GM12875 (cell line): ENCODE measurements at regions not wholly inside any gene's neighbourhood (a gene's known extent, or its start where the extent isn't known, plus 50 kb on each side); places are given as distances from the start of the nearest gene placed in this dataset.

ENCODE experiments used
- H3K4me3 ChIP-seq: one replicate; pipeline ENCODE4 v1.5.1; 2011; ENCODE audit warnings: low read depth, low read length, control low read depth
- CTCF ChIP-seq: IDR thresholded peaks from 2 replicates; pipeline ENCODE4 v1.5.1; 2011; ENCODE audit warnings: low read depth, mild to moderate bottlenecking, control low read depth, inconsistent platforms, low read length, moderate library complexity, borderline replicate concordance; ENCODE audit not compliant: insufficient read depth

GRCh38 chr13:107563099-107563925 is 652.0 kb downstream of the LIG4 start:
- no peak for TF ChIP-seq CTCF
- H3K4me3 ChIP-seq = no peak overlapping the region

GRCh38 chr13:107562203-107562602 is 653.1 kb downstream of the LIG4 start:
- no peak for TF ChIP-seq CTCF
- H3K4me3 ChIP-seq = no peak overlapping the region

- H3K4me3 ChIP-seq = no peak overlapping the region
- TF ChIP-seq CTCF = no peak
Measured at GRCh38 chr13:107554460-107554859, 660.9 kb downstream of the LIG4 start.

GRCh38 chr13:107553838-107554237 is 661.5 kb downstream of the LIG4 start:
- TF ChIP-seq CTCF = no peak
- H3K4me3 ChIP-seq = no peak overlapping the region

DNA sequence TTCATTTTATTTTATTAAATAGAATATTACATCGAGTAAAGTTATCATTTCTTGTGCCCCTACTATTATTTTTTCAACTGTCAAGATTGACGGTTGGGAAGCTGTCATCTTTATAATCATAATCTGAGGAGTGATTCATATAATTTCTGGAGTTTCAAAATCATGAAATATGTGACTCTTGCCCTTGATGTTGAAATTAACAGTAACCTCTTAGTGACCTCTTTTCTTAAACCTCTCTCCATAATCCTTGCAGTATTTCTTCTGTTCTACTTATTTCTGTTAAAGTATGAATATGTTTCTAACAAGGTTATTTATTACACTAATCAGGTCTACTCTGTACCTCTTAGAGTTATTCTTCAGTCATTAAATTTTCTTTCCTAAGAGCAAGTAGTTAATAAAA is 663.8 kb downstream of the LIG4 start:
- no peak overlapping the region for H3K4me3 ChIP-seq
- no peak for TF ChIP-seq CTCF

DNA sequence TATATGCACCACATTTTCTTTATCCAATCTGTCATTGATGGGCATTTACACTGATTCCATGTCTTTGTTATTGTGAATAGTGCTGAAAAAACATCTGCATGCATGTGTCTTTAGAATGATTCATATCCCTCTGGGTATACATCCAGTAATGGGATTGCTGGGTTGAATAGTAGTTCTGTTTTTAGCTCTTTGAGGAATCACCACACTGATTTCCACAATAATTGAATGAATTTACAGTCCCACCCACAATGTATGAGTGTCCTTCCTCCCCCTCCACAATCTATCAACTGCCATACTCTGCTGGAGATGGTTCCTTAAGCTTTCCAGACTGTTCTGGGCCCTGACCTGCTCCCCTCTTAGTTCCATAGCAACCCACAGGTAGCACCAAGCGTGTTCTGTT is 667.0 kb downstream of the LIG4 start:
- H3K4me3 ChIP-seq = no peak overlapping the region
- TF ChIP-seq CTCF = no peak

DNA sequence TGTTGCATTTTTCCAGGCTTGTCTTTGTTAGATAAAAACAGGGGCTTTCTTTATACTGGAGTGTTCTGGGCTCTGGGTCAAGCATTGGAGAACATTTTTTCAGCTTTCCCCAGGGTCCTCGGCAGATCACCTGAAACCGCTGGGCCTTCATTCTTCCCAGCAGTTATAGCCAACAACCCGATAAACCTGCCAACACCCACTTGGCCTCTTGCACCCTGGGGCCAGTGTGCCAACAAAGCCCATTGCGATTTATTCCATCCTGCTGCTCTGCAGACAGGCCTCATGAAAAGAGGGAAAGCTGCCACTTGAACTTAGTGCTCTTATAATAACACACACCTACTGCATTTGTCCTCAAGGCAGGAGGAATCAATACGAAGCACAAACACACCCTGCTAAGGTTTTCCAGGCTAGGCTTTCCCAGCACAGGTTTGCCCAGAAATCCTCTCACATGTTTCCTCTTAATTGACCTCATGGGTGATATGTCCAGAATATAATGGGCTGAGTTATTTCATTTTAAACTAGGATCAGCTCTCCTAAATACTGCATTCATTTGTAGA is 669.3 kb downstream of the LIG4 start:
- H3K4me3 ChIP-seq = no peak overlapping the region
- TF ChIP-seq CTCF = no peak
